COLO829 (cell line): ENCODE measurements at regions not wholly inside any gene's neighbourhood (a gene's known extent, or its start where the extent isn't known, plus 50 kb on each side); places are given as distances from the start of the nearest gene placed in this dataset.
A peak's percentile ranks its signal among the peaks of the same experiment; 100 is the strongest.

Experiments
- DNase-seq: peaks from one replicate; pipeline ENCODE4 v3.0.0; 2012; ENCODE audit warnings: low spot score

GRCh38 chr3:88573472-88573871 is 423.7 kb downstream of the C3orf38 start:
- DNase-seq: peak; percentile 65

GRCh38 chr3:88574146-88574545 is 424.4 kb downstream of the C3orf38 start:
- DNase-seq: no peak

- DNase-seq: no peak
These were observed 434.7 kb downstream of the C3orf38 start for GRCh38 chr3:88584451-88584850.

GRCh38 chr3:88586121-88586640 is 436.4 kb downstream of the C3orf38 start:
- DNase-seq: no peak

- DNase-seq: peak; percentile 39
These were observed 439.4 kb downstream of the C3orf38 start for GRCh38 chr3:88589138-88589537.

GRCh38 chr3:88595026-88595425 is 445.3 kb downstream of the C3orf38 start:
- DNase-seq: no peak

GRCh38 chr3:88596451-88596850 is 446.7 kb downstream of the C3orf38 start:
- no peak for DNase-seq

GRCh38 chr3:88610820-88611219 is 461.1 kb downstream of the C3orf38 start:
- no peak for DNase-seq

GRCh38 chr3:88611826-88612326 is 462.1 kb downstream of the C3orf38 start:
- no peak for DNase-seq

- no peak for DNase-seq
These were observed 466.7 kb downstream of the C3orf38 start for GRCh38 chr3:88616413-88616812.

- no peak for DNase-seq
These were observed 467.5 kb downstream of the C3orf38 start for GRCh38 chr3:88617283-88617682.

- no peak for DNase-seq
These were observed 468.4 kb downstream of the C3orf38 start for GRCh38 chr3:88618021-88618645.

GRCh38 chr3:88621586-88621985 is 471.8 kb downstream of the C3orf38 start:
- no peak for DNase-seq

GRCh38 chr3:88623709-88624108 is 473.9 kb downstream of the C3orf38 start:
- no peak for DNase-seq

GRCh38 chr3:88626456-88627120 is 476.8 kb downstream of the C3orf38 start:
- no peak for DNase-seq

GRCh38 chr3:88628901-88629300 is 478.5 kb upstream of the EPHA3 start:
- no peak for DNase-seq

- no peak for DNase-seq
These were observed 475.2 kb upstream of the EPHA3 start for GRCh38 chr3:88632226-88632625.

- no peak for DNase-seq
These were observed 466.8 kb upstream of the EPHA3 start for GRCh38 chr3:88640581-88640980.

GRCh38 chr3:88641033-88641604 is 466.3 kb upstream of the EPHA3 start:
- DNase-seq: no peak

- no peak for DNase-seq
These were observed 450.0 kb upstream of the EPHA3 start for GRCh38 chr3:88657459-88657858.

- DNase-seq: no peak
These were observed 446.0 kb upstream of the EPHA3 start for GRCh38 chr3:88661433-88661824.

- DNase-seq: no peak
These were observed 439.2 kb upstream of the EPHA3 start for GRCh38 chr3:88668180-88668579.

GRCh38 chr3:88671573-88671972 is 435.8 kb upstream of the EPHA3 start:
- DNase-seq: no peak
